ENCODE measurements at regions not wholly inside any gene's neighbourhood (a gene's known extent, or its start where the extent isn't known, plus 50 kb on each side); places are given as distances from the start of the nearest gene placed in this dataset.

DNA sequence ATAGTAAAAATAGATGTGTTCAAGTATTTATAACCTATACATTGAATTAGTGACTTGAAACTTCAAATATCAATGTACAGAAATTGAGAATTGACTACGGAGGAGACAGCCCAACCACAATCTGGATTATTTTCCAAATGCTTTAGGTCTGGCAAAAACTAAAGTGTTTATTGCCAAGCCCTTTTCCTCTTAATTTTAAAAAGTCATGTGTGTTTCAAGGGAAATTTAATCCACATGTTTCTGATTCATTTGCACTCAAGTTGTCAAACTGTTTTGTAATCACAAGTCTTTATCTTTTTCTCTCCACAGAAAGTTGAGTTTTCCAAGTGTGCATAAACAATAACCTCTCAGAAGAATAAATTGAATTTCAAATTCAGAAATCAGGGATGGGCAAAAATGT lies 350.8 kb upstream of the RSPO3 start:
- no peaks in the 10 kb centered on the region for H3K4me1 Mint-ChIP-seq
- ChIA-PET POLR2A (no interaction called here), CTCF (no interaction called here)
- H3K27me3 Mint-ChIP-seq = peaks cover 5% of the 10 kb centered on the region
- no peak overlapping the region for H3K4me3 Mint-ChIP-seq
- H3K36me3 Mint-ChIP-seq (ENCODE audit: low read depth) = no peaks in the 10 kb centered on the region
- ATAC-seq (no peak), DNase-seq (no peak)
- no peaks in the 10 kb centered on the region for H3K9me3 Mint-ChIP-seq (ENCODE audit: low read depth)
- intact Hi-C loops (cut with DNase I, micrococcal nuclease) = no loop called here
- H3K27ac Mint-ChIP-seq = no peak overlapping the region

DNA sequence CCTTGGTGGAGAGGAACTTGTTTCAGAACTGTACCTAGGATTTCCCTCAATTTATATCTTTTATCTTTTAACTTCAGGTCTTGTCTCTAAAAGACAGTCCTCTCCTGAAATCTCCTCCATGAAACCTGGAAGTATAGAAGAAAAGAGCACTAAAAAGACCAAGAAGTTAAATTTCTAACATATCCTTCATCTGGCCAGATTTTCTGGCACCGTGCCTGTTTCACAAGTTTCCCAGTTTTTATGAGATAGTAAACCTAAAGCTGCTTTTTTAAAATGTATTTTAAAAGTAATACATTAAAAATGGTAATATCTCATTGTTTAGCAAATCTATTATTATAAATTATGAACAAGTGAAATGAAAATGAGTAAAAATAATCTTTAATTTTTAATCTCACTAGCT lies 348.3 kb upstream of the RSPO3 start:
- ChIA-PET POLR2A (no interaction called here), CTCF (no interaction called here)
- H3K9me3 Mint-ChIP-seq (ENCODE audit: low read depth) = no peaks in the 10 kb centered on the region

DNA sequence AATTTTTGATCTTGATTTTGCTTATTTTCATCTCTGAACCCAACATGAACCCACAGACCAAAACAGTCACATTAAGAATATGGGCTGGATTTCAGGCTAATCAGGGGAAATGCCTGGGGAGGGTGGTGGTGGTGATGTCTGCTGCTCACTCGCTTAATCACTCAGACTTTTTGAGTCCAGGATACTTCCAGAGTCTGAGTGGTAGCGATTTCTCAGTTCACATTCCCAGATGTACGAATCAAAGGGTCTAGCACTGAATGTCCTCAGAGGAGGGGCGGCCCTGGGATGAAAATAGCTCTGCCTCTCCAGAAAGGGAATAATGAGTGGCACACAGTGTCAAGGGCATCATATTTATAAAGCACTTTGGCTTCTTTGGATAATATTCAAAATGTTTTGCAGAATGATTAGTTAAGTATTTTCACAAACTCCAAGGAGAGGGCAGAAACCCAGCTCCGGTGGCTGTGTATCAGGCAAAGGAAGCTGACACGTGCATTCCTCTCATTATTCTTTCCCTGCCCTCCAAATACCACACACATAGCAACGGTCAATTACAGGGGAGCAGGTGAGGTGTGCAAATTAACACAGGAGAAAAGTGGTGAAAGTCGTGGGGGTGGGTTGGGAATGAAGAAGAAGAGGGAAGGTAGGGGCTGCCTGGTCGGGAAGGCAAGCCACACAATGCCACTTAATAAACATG lies 345.2 kb upstream of the RSPO3 start:
- no peak for ATAC-seq

More for the DNA sequence above, 348.3 kb upstream of the RSPO3 start:
- DNase-seq (no peak), ATAC-seq (no peak)
- Mint-ChIP-seq H3K36me3 (ENCODE audit: low read depth) (no peaks in the 10 kb centered on the region), H3K27me3 (peaks cover 5% of the 10 kb centered on the region), H3K4me1 (no peaks in the 10 kb centered on the region), H3K27ac (no peak overlapping the region), H3K4me3 (no peak overlapping the region)
- intact Hi-C loops (cut with DNase I, micrococcal nuclease) = no loop called here

DNA sequence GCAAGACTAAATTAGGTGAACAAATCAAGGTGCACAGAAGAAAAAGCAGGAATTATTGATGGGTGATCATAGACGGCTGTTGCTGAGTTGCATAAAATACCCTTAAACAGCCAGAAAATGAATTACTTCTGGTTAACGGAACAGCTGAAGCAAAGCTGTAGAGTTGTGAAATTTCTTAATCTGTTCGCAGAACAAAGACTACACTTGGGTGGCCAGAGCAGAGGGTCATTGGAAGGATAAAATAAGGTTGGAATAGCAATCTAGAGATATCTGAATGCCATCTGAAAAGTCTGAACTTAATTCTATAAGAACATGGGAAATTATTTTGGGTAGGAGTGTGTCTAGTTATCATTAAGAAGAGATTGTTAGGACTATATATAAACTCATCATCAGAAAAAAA lies 339.1 kb upstream of the RSPO3 start:
- peaks cover 1% of the 10 kb centered on the region for H3K27me3 Mint-ChIP-seq
- CTCF ChIA-PET = no interaction called here

More for the DNA sequence above, 345.2 kb upstream of the RSPO3 start:
- ChIA-PET POLR2A (no interaction called here), CTCF (no interaction called here)
- H3K4me3 Mint-ChIP-seq = no peak overlapping the region
- no peaks in the 10 kb centered on the region for H3K36me3 Mint-ChIP-seq (ENCODE audit: low read depth)
- peaks cover 5% of the 10 kb centered on the region for H3K27me3 Mint-ChIP-seq
- no peaks in the 10 kb centered on the region for H3K9me3 Mint-ChIP-seq (ENCODE audit: low read depth)
- no peak overlapping the region for H3K27ac Mint-ChIP-seq
- no peaks in the 10 kb centered on the region for H3K4me1 Mint-ChIP-seq
- no peak for DNase-seq
- intact Hi-C loops (cut with DNase I, micrococcal nuclease) = no loop called here

DNA sequence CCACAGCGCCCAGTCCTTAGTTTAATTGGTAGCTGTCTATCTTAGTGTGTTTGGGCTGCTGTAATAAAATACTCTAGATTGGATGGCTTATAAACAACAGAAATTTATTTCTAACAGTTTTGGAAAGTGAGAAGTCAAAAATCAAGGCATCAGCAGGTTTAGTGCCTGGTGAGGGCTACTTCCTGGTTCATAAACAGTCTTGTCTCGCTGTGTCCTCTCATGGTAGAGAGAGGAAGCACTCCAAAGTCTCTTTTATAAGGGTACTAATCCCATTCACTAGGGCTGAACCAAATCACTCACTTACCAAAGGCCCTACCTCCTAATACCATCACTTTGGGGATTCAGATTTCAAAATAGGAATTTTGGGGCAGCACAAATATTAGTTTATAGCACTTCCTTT lies 336.9 kb upstream of the RSPO3 start:
- DNase-seq (no peak), ATAC-seq (no peak)
- H3K27me3 Mint-ChIP-seq = peaks cover 1% of the 10 kb centered on the region
- no peaks in the 10 kb centered on the region for H3K36me3 Mint-ChIP-seq (ENCODE audit: low read depth)
- no peaks in the 10 kb centered on the region for H3K4me1 Mint-ChIP-seq
- no peaks in the 10 kb centered on the region for H3K9me3 Mint-ChIP-seq (ENCODE audit: low read depth)
- H3K4me3 Mint-ChIP-seq = no peak overlapping the region
- no peak overlapping the region for H3K27ac Mint-ChIP-seq
- POLR2A ChIA-PET = no interaction called here
- CTCF ChIA-PET = interaction anchor here (0.8 kb wide), 1 partner anchor 20 kb away, joined by 3 read pairs; no protein-coding TSS in a partner anchor
- intact Hi-C loops (cut with DNase I, micrococcal nuclease) = no loop called here

More for the DNA sequence above, 339.1 kb upstream of the RSPO3 start:
- ATAC-seq (no peak), DNase-seq (no peak)
- intact Hi-C loops (cut with DNase I, micrococcal nuclease) = no loop called here
- H3K9me3 Mint-ChIP-seq (ENCODE audit: low read depth) = no peaks in the 10 kb centered on the region
- H3K4me1 Mint-ChIP-seq = no peaks in the 10 kb centered on the region
- no peak overlapping the region for H3K4me3 Mint-ChIP-seq
- H3K36me3 Mint-ChIP-seq (ENCODE audit: low read depth) = no peaks in the 10 kb centered on the region
- H3K27ac Mint-ChIP-seq = no peak overlapping the region
- POLR2A ChIA-PET = no interaction called here

DNA sequence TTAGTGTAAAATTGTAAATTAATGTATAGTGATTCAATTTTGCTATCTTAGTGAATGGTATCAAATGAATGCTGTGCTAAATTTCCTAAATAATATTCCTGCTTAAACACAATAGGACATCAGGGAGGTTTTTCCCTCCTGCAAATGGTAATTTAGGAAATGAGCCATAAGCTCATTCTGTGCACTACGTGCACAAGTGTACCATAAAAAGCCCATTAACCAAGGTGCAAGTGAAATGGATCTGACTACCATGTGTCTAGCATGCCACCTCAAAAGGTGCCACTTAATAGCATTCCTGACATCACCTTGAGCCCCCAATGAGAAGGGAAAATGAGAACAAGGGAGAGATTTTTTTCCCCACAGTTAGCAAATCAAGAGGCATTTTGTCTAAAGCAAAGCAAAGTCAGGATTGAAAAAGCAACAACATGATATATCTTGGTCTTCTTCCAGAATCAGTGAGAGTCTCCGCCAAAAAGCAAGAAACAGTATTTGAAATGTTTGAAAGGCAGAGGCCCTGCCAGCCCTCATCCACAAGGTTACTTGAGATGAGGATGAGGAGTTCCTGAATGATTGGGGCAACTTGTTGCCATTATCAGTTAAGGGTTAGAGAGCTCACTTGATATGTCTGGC lies 334.2 kb upstream of the RSPO3 start:
- Mint-ChIP-seq H3K4me1 (no peaks in the 10 kb centered on the region), H3K4me3 (no peak overlapping the region)

DNA sequence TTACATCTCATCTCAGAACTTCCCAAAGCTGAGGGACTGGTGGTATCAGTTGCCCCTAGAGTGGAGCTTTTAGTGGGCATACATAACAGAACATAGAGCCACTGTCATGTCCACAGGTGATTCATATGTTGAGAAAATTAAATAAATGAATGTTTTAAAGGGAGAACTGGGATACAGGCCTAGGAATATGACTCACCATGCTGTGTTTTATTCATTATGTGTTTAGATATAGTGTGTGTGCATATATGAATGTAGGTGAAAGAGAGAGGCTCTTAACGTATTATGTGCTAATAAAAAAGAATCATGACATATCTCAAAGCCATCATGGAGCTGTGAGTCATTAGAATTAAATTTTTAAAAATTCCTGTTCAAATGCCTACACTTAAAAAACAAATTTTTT lies 332.2 kb upstream of the RSPO3 start:
- Mint-ChIP-seq H3K36me3 (ENCODE audit: low read depth) (no peaks in the 10 kb centered on the region), H3K4me1 (no peaks in the 10 kb centered on the region), H3K27me3 (peaks cover 4% of the 10 kb centered on the region), H3K4me3 (no peak overlapping the region), H3K9me3 (ENCODE audit: low read depth) (no peaks in the 10 kb centered on the region), H3K27ac (no peak overlapping the region)
- ChIA-PET CTCF (interaction anchor here (0.7 kb wide), 1 partner anchor 21 kb away, joined by 3 read pairs; no protein-coding TSS in a partner anchor), POLR2A (no interaction called here)
- DNase-seq (no peak), ATAC-seq (no peak)
- intact Hi-C loops (cut with DNase I, micrococcal nuclease) = no loop called here

More for the DNA sequence above, 334.2 kb upstream of the RSPO3 start:
- H3K27ac Mint-ChIP-seq = no peak overlapping the region
- DNase-seq (no peak), ATAC-seq (no peak)
- ChIA-PET CTCF (no interaction called here), POLR2A (no interaction called here)
- peaks cover 4% of the 10 kb centered on the region for H3K27me3 Mint-ChIP-seq
- intact Hi-C loops (cut with DNase I, micrococcal nuclease) = no loop called here
- H3K9me3 Mint-ChIP-seq (ENCODE audit: low read depth) = no peaks in the 10 kb centered on the region
- H3K36me3 Mint-ChIP-seq (ENCODE audit: low read depth) = no peaks in the 10 kb centered on the region

DNA sequence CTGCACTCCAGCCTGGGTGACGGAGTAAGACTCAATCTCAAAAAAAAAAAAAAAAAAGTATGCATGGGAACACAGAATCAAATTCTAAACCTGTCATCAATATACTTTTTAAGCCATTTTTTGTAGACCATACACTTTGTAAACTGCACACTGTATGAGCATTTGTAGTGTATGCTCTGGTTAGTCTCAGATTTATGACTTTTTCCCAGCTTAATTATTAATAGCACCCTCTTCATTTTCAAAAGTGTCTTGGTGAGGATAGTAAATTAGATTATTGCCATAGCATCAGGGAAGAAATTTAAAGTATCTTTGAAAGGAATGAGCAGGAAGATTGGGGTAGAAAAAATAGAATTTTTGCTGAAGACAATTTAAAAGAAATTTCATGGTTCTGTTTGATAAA lies 330.8 kb upstream of the RSPO3 start:
- peaks cover 4% of the 10 kb centered on the region for H3K27me3 Mint-ChIP-seq
- no peaks in the 10 kb centered on the region for H3K9me3 Mint-ChIP-seq (ENCODE audit: low read depth)
- H3K27ac Mint-ChIP-seq = no peak overlapping the region
- H3K4me3 Mint-ChIP-seq = no peak overlapping the region
- DNase-seq (no peak), ATAC-seq (no peak)
- H3K4me1 Mint-ChIP-seq = no peaks in the 10 kb centered on the region
- no peaks in the 10 kb centered on the region for H3K36me3 Mint-ChIP-seq (ENCODE audit: low read depth)
- CTCF ChIA-PET = no interaction called here
- intact Hi-C loops (cut with DNase I, micrococcal nuclease) = no loop called here
- POLR2A ChIA-PET = no interaction called here

DNA sequence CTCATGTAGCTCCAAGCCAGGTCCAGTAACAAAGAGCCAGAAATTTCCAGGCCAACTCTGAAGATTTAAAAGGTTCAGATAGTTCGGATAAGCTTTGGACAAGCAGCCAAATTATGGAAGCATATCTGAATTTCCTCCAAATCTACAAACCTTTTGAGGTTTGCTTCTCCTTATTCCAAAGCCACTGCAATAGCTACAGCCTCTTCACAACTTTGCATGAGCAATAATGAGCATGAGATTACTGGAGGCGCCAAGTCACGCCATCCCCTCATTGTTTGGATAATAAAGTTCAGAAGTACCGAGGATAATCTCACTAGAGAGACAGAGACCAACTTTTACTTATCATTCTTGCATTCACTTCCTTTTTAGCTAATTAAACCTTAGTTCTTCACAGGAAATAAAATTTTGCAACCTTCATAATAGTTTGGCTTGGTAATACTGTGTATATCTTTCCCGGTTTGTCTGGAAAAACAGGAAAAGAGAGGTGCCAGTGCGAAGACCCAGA lies 329.6 kb upstream of the RSPO3 start:
- intact Hi-C loops (cut with DNase I, micrococcal nuclease) = no loop called here
- no peaks in the 10 kb centered on the region for H3K36me3 Mint-ChIP-seq (ENCODE audit: low read depth)
- peaks cover 4% of the 10 kb centered on the region for H3K27me3 Mint-ChIP-seq
- CTCF ChIA-PET = no interaction called here
- POLR2A ChIA-PET = no interaction called here
- no peak overlapping the region for H3K27ac Mint-ChIP-seq
- DNase-seq (no peak), ATAC-seq (no peak)
- H3K9me3 Mint-ChIP-seq (ENCODE audit: low read depth) = no peaks in the 10 kb centered on the region
- no peak overlapping the region for H3K4me3 Mint-ChIP-seq
- H3K4me1 Mint-ChIP-seq = no peaks in the 10 kb centered on the region

DNA sequence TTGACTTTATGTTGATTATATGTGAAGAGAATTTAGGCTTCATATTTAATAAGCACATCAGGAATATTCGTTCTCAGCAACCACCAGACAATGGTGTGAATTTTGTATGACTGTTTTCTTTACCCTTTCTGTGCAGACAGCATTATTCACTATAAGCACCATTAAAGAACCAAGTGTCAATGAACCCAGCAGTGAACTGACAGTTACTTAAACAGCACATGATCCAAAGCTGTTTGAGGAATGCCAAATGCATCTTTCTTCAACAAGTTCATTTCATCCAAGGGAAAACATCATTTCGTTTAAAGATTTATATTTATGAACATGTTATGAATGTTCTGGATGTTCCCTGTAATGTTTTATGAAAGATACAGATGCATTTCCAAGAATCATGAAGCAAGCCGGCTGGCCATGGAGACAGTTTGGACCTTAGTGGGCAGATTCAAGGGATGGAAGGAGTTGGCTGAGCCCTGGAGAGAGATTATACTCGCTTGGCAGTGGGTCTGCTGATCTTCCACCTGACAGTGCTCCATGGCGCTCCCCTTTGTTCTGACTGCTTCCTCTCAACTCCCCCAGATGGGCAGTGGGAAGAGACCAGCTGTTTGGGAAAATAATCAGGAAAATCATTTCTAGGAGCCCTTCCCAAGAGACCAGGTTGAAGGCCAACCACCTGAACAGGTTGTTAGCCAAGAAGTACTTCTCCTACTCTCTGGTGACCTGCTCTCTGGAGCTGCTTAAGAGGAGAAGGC lies 326.0 kb upstream of the RSPO3 start:
- Mint-ChIP-seq H3K9me3 (ENCODE audit: low read depth) (no peaks in the 10 kb centered on the region), H3K4me3 (no peak overlapping the region), H3K27me3 (peaks cover 2% of the 10 kb centered on the region), H3K36me3 (ENCODE audit: low read depth) (no peaks in the 10 kb centered on the region), H3K27ac (no peak overlapping the region), H3K4me1 (no peaks in the 10 kb centered on the region)
- no peak for DNase-seq
- CTCF ChIA-PET = no interaction called here
- intact Hi-C loops (cut with DNase I, micrococcal nuclease) = no loop called here
- no peak for ATAC-seq
- POLR2A ChIA-PET = no interaction called here

DNA sequence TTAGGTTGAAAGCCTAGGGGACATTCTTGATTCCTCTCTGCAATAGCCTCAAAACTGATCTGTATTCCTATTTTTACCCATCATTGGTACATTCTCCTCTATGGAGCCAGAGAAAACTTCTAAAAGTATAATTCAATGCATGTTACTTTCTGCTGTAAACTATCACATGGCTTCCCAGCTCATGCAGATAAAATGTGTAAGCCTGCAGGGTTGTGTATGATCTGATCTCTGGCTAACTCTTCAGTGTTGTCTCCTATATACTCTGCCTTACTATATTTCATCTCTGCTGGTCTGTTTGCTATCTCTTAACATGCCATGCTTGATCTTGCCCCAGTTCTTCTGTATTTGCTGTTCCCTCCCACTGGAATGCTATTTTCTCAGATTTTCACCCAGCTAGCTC lies 323.3 kb upstream of the RSPO3 start:
- POLR2A ChIA-PET = no interaction called here
- H3K9me3 Mint-ChIP-seq (ENCODE audit: low read depth) = no peaks in the 10 kb centered on the region
- CTCF ChIA-PET = no interaction called here

DNA sequence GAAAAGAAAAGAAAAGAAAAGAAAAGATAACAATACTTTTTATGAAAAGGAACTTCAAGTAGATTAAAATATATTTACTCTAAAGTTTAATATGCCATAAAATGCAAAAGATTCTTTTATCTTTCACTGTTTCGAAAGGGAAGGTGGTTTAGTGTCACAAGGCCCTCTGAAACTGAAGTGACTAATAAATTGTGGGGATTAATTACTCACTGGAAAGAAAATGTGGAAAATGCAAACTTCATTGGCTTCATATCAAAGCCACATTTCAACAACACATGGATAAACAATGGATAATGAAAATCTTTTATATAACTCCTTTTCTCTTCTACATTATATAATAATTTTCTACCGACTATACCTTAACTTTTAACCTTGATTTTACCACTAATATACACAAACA lies 320.5 kb upstream of the RSPO3 start:
- intact Hi-C loops (cut with DNase I, micrococcal nuclease) = no loop called here
- no peak overlapping the region for H3K4me3 Mint-ChIP-seq
- ChIA-PET POLR2A (no interaction called here), CTCF (no interaction called here)
- ATAC-seq (no peak), DNase-seq (no peak)
- no peaks in the 10 kb centered on the region for H3K4me1 Mint-ChIP-seq
- H3K27ac Mint-ChIP-seq = no peak overlapping the region
- H3K9me3 Mint-ChIP-seq (ENCODE audit: low read depth) = no peaks in the 10 kb centered on the region
- H3K36me3 Mint-ChIP-seq (ENCODE audit: low read depth) = no peaks in the 10 kb centered on the region
- H3K27me3 Mint-ChIP-seq = no peaks in the 10 kb centered on the region

More for the DNA sequence above, 323.3 kb upstream of the RSPO3 start:
- Mint-ChIP-seq H3K27ac (no peak overlapping the region), H3K4me3 (no peak overlapping the region), H3K4me1 (no peaks in the 10 kb centered on the region), H3K36me3 (ENCODE audit: low read depth) (no peaks in the 10 kb centered on the region), H3K27me3 (no peaks in the 10 kb centered on the region)
- no peak for ATAC-seq
- intact Hi-C loops (cut with DNase I, micrococcal nuclease) = no loop called here
- DNase-seq = no peak

Data from activated CD4-positive, alpha-beta T cell treated with anti-CD3 and anti-CD28 coated beads for 36 hours (primary cell).